ENCODE measurements at regions not wholly inside any gene's neighbourhood (a gene's known extent, or its start where the extent isn't known, plus 50 kb on each side); places are given as distances from the start of the nearest gene placed in this dataset.

- no peak overlapping the region for H3K27ac ChIP-seq (ENCODE audit: poor library complexity, severe bottlenecking)
- no peak for ATAC-seq (ENCODE audit: low read depth)
- no peaks in the 10 kb centered on the region for H3K27me3 ChIP-seq (ENCODE audit: insufficient read depth, poor library complexity, severe bottlenecking)
- H3K4me1 ChIP-seq (ENCODE audit: insufficient read depth, poor library complexity, severe bottlenecking) = peaks cover 21% of the 10 kb centered on the region
- H3K9me3 ChIP-seq (ENCODE audit: severe bottlenecking) = no peaks in the 10 kb centered on the region
- H3K36me3 ChIP-seq (ENCODE audit: low read depth) = no peaks in the 10 kb centered on the region
- no peak overlapping the region for H3K4me3 ChIP-seq (ENCODE audit: severe bottlenecking)
- no peak for TF ChIP-seq CTCF (IDR thresholded peaks at IDR 0.05; ENCODE audit: poor library complexity, severe bottlenecking)
- DNase-seq (ENCODE audit: low spot score) = peak; percentile 23
Observed at GRCh38 chr15:70274908-70275307, 177.2 kb upstream of the TLE3 start.

- H3K27me3 ChIP-seq (ENCODE audit: insufficient read depth, poor library complexity, severe bottlenecking) = no peaks in the 10 kb centered on the region
- no peak overlapping the region for H3K27ac ChIP-seq (ENCODE audit: poor library complexity, severe bottlenecking)
- H3K4me1 ChIP-seq (ENCODE audit: insufficient read depth, poor library complexity, severe bottlenecking) = peaks cover 26% of the 10 kb centered on the region
- no peak for ATAC-seq (ENCODE audit: low read depth)
- H3K4me3 ChIP-seq (ENCODE audit: severe bottlenecking) = no peak overlapping the region
- TF ChIP-seq CTCF (IDR thresholded peaks at IDR 0.05; ENCODE audit: poor library complexity, severe bottlenecking) = no peak
- peak; percentile 29 for DNase-seq (ENCODE audit: low spot score)
- H3K36me3 ChIP-seq (ENCODE audit: low read depth) = no peaks in the 10 kb centered on the region
- no peaks in the 10 kb centered on the region for H3K9me3 ChIP-seq (ENCODE audit: severe bottlenecking)
Observed at GRCh38 chr15:70274255-70274880, 176.7 kb upstream of the TLE3 start.

GRCh38 chr15:70273808-70274207, 176.1 kb upstream of the TLE3 start:
- TF ChIP-seq CTCF (IDR thresholded peaks at IDR 0.05; ENCODE audit: poor library complexity, severe bottlenecking) = no peak
- H3K4me1 ChIP-seq (ENCODE audit: insufficient read depth, poor library complexity, severe bottlenecking) = peaks cover 32% of the 10 kb centered on the region
- no peak overlapping the region for H3K27ac ChIP-seq (ENCODE audit: poor library complexity, severe bottlenecking)
- H3K36me3 ChIP-seq (ENCODE audit: low read depth) = no peaks in the 10 kb centered on the region
- no peaks in the 10 kb centered on the region for H3K27me3 ChIP-seq (ENCODE audit: insufficient read depth, poor library complexity, severe bottlenecking)
- ATAC-seq (ENCODE audit: low read depth) (no peak), DNase-seq (ENCODE audit: low spot score) (no peak)
- H3K4me3 ChIP-seq (ENCODE audit: severe bottlenecking) = no peak overlapping the region
- H3K9me3 ChIP-seq (ENCODE audit: severe bottlenecking) = no peaks in the 10 kb centered on the region

GRCh38 chr15:70272565-70273355, 175.0 kb upstream of the TLE3 start:
- Histone ChIP-seq H3K27ac (ENCODE audit: poor library complexity, severe bottlenecking) (no peak overlapping the region), H3K27me3 (ENCODE audit: insufficient read depth, poor library complexity, severe bottlenecking) (no peaks in the 10 kb centered on the region), H3K4me1 (ENCODE audit: insufficient read depth, poor library complexity, severe bottlenecking) (peaks cover 42% of the 10 kb centered on the region), H3K4me3 (ENCODE audit: severe bottlenecking) (no peak overlapping the region), H3K36me3 (ENCODE audit: low read depth) (no peaks in the 10 kb centered on the region), H3K9me3 (ENCODE audit: severe bottlenecking) (no peaks in the 10 kb centered on the region)
- no peak for DNase-seq (ENCODE audit: low spot score)
- ATAC-seq (ENCODE audit: low read depth) = no peak
- TF ChIP-seq CTCF (IDR thresholded peaks at IDR 0.05; ENCODE audit: poor library complexity, severe bottlenecking) = no peak
